Neural cell (in vitro differentiated cells): ENCODE measurements at regions not wholly inside any gene's neighbourhood (a gene's known extent, or its start where the extent isn't known, plus 50 kb on each side); places are given as distances from the start of the nearest gene placed in this dataset.

ENCODE experiments used
- H2AFZ ChIP-seq: fragments of 200-600, 300-800 bp; sonication (generic), shearing (Covaris generic); 2 replicates; pipeline ENCODE4 v1.6.0; 2014; ENCODE audit warnings: low read depth, mild to moderate bottlenecking, antibody characterized with exemption, low read length, moderate library complexity
- H3F3A ChIP-seq: fragments of 200-600 bp; shearing (Covaris generic); 2 replicates; pipeline ENCODE4 v1.6.1; 2016; ENCODE audit warnings: mild to moderate bottlenecking, moderate library complexity, mixed read lengths, antibody characterized with exemption, low read length; ENCODE audit not compliant: insufficient read depth, poor library complexity, severe bottlenecking
- H3K27ac ChIP-seq: fragments of 200-600, 300-800 bp; sonication (generic), shearing (Covaris generic); 2 replicates; pipeline ENCODE4 v1.5.1; 2014; ENCODE audit warnings: mild to moderate bottlenecking, low read length, moderate library complexity
- H3K27me3 ChIP-seq: fragments of 300-800, 200-600 bp; sonication (generic), shearing (Covaris generic); 2 replicates; pipeline ENCODE4 v1.6.0; 2014; ENCODE audit warnings: mild to moderate bottlenecking, low read depth, low read length, moderate library complexity; ENCODE audit not compliant: insufficient read depth
- H3K36me3 ChIP-seq: fragments of 300-800, 200-600 bp; sonication (generic), shearing (Covaris generic); 2 replicates; pipeline ENCODE4 v1.5.1; 2014; ENCODE audit warnings: mild to moderate bottlenecking, antibody characterized with exemption, low read length, moderate library complexity; ENCODE audit not compliant: insufficient read depth
- H3K4me2 ChIP-seq: fragments of 300-800, 200-600 bp; sonication (generic), shearing (Covaris generic); 2 replicates; pipeline ENCODE4 v1.6.0; 2014; ENCODE audit warnings: mild to moderate bottlenecking, low read length
- H3K4me3 ChIP-seq: fragments of 300-800, 200-600 bp; sonication (generic), shearing (Covaris generic); 2 replicates; pipeline ENCODE4 v1.5.1; 2014; ENCODE audit warnings: mild to moderate bottlenecking, low read length, moderate library complexity
- H3K79me2 ChIP-seq: fragments of 200-600 bp; shearing (Covaris generic); replicated peaks from 2 replicates; pipeline ENCODE4 v1.6.0; 2014; ENCODE audit warnings: mild to moderate bottlenecking, low read length, moderate library complexity; ENCODE audit not compliant: insufficient read depth
- H3K9ac ChIP-seq: fragments of 300-800, 200-600 bp; sonication (generic), shearing (Covaris generic); 2 replicates; pipeline ENCODE4 v1.6.1; 2016; ENCODE audit warnings: mild to moderate bottlenecking, low read length, mixed read lengths
- H3K9me2 ChIP-seq: fragments of 200-600 bp; shearing (Covaris generic); 2 replicates; pipeline ENCODE4 v1.6.1; 2016; ENCODE audit warnings: mild to moderate bottlenecking, low read length, mixed read lengths; ENCODE audit not compliant: insufficient read depth
- H3K9me3 ChIP-seq: fragments of 200-600, 300-800 bp; sonication (generic), shearing (Covaris generic); 2 replicates; pipeline ENCODE4 v1.6.1; 2016; ENCODE audit warnings: mild to moderate bottlenecking, mixed run types, low read length, moderate library complexity, mixed read lengths
- H4K20me1 ChIP-seq: fragments of 200-600 bp; shearing (Covaris generic); 2 replicates; pipeline ENCODE4 v1.6.1; 2016; ENCODE audit warnings: mild to moderate bottlenecking, mixed run types; ENCODE audit not compliant: insufficient read depth
- EP300 ChIP-seq: fragments of 450-650 bp; conservative IDR thresholded peaks from 2 replicates; pipeline ENCODE4 v1.6.1; 2014; ENCODE audit warnings: antibody characterized with exemption, mild to moderate bottlenecking, moderate library complexity; ENCODE audit not compliant: poor library complexity, severe bottlenecking
- EZH2 ChIP-seq: fragments of 200-600, 300-800 bp; shearing (Covaris generic), sonication (generic); IDR thresholded peaks from 2 replicates; pipeline ENCODE4 v1.6.1; 2014; ENCODE audit warnings: antibody characterized with exemption, low read length, borderline replicate concordance, mild to moderate bottlenecking; ENCODE audit not compliant: insufficient read depth, poor library complexity, severe bottlenecking
- MXI1 ChIP-seq: fragments of 450-650 bp; conservative IDR thresholded peaks from 2 replicates; pipeline ENCODE4 v1.6.1; 2014; ENCODE audit warnings: antibody characterized with exemption, mild to moderate bottlenecking; ENCODE audit not compliant: poor library complexity, severe bottlenecking
- POLR2AphosphoS5 ChIP-seq: IDR thresholded peaks from 2 replicates; pipeline ENCODE4 v1.6.1; 2012
- RAD21 ChIP-seq: fragments of 450-650 bp; conservative IDR thresholded peaks from 2 replicates; pipeline ENCODE4 v1.6.1; 2014; ENCODE audit warnings: antibody characterized with exemption, mild to moderate bottlenecking, moderate library complexity
- SMC3 ChIP-seq: fragments of 450-650 bp; conservative IDR thresholded peaks from 2 replicates; pipeline ENCODE4 v1.6.1; 2014; ENCODE audit warnings: antibody characterized with exemption, mild to moderate bottlenecking, moderate library complexity; ENCODE audit not compliant: poor library complexity
- TAF1 ChIP-seq: IDR thresholded peaks from 2 replicates; pipeline ENCODE4 v1.6.1; 2012; ENCODE audit warnings: low read depth
- TF ChIP-seq, protein P1 (sequence below): fragments of 450-650 bp; IDR thresholded peaks from 2 replicates; pipeline ENCODE4 v1.5.1; 2014; ENCODE audit warnings: antibody characterized with exemption, mild to moderate bottlenecking, moderate library complexity; ENCODE audit not compliant: poor library complexity, severe bottlenecking
- TF ChIP-seq, protein P2 (sequence below): IDR thresholded peaks from 2 replicates; pipeline ENCODE4 v1.6.1; 2012; ENCODE audit warnings: borderline replicate concordance

DNA sequence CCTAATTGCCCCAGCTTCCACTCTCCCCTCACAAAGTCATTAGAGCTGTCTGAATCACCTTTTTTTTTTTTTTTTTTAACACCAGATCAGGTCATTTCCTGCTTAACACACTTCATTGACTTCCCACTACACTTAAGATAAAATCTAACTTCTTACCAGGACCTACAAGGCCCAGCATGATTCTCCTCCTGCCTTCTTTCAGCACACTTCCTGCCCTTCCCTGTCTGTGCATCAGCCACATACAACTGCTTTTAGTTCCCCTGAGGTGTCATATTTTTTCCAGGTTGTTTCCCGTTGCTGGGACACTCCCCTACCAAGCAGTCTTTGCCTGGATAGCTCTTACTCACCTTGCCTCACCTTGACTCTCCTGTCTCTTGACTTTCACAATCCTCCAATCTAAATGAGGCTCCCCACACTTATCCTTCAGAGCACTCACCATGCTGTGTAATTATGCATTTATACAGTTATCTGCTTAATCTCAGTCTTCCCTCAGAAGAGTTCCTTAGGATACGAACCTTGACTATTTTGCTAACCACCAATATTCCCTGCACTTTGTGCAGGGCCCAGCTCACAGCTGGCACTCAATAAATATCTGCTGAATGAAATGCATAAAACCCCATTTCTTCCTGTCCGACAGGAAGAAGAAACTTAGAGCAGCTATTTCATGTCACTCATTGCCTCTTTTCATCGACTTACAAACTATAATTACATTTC, 96.6 kb upstream of the AKIP1 start:
- no peaks in the 10 kb centered on the region for H4K20me1 ChIP-seq
- H3K9me3 ChIP-seq, result no peaks in the 10 kb centered on the region
- no peaks in the 10 kb centered on the region for H3K79me2 ChIP-seq
- no peaks in the 10 kb centered on the region for H3F3A ChIP-seq
- no peak overlapping the region for H3K27ac ChIP-seq
- TF ChIP-seq, protein P1, sequence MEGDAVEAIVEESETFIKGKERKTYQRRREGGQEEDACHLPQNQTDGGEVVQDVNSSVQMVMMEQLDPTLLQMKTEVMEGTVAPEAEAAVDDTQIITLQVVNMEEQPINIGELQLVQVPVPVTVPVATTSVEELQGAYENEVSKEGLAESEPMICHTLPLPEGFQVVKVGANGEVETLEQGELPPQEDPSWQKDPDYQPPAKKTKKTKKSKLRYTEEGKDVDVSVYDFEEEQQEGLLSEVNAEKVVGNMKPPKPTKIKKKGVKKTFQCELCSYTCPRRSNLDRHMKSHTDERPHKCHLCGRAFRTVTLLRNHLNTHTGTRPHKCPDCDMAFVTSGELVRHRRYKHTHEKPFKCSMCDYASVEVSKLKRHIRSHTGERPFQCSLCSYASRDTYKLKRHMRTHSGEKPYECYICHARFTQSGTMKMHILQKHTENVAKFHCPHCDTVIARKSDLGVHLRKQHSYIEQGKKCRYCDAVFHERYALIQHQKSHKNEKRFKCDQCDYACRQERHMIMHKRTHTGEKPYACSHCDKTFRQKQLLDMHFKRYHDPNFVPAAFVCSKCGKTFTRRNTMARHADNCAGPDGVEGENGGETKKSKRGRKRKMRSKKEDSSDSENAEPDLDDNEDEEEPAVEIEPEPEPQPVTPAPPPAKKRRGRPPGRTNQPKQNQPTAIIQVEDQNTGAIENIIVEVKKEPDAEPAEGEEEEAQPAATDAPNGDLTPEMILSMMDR, result no peak
- TF ChIP-seq EP300 (no peak), TAF1 (no peak), EZH2 (no peak), MXI1 (no peak), SMC3 (no peak), RAD21 (no peak), POLR2AphosphoS5 (no peak)
- TF ChIP-seq, protein P2, sequence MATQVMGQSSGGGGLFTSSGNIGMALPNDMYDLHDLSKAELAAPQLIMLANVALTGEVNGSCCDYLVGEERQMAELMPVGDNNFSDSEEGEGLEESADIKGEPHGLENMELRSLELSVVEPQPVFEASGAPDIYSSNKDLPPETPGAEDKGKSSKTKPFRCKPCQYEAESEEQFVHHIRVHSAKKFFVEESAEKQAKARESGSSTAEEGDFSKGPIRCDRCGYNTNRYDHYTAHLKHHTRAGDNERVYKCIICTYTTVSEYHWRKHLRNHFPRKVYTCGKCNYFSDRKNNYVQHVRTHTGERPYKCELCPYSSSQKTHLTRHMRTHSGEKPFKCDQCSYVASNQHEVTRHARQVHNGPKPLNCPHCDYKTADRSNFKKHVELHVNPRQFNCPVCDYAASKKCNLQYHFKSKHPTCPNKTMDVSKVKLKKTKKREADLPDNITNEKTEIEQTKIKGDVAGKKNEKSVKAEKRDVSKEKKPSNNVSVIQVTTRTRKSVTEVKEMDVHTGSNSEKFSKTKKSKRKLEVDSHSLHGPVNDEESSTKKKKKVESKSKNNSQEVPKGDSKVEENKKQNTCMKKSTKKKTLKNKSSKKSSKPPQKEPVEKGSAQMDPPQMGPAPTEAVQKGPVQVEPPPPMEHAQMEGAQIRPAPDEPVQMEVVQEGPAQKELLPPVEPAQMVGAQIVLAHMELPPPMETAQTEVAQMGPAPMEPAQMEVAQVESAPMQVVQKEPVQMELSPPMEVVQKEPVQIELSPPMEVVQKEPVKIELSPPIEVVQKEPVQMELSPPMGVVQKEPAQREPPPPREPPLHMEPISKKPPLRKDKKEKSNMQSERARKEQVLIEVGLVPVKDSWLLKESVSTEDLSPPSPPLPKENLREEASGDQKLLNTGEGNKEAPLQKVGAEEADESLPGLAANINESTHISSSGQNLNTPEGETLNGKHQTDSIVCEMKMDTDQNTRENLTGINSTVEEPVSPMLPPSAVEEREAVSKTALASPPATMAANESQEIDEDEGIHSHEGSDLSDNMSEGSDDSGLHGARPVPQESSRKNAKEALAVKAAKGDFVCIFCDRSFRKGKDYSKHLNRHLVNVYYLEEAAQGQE, result no peak
- no peaks in the 10 kb centered on the region for H3K36me3 ChIP-seq
- H3K9ac ChIP-seq, result no peak overlapping the region
- no peak overlapping the region for H3K4me2 ChIP-seq
- H3K9me2 ChIP-seq, result no peaks in the 10 kb centered on the region
- no peaks in the 10 kb centered on the region for H3K27me3 ChIP-seq
- H3K4me3 ChIP-seq, result no peak overlapping the region
- H2AFZ ChIP-seq, result no peak overlapping the region

DNA sequence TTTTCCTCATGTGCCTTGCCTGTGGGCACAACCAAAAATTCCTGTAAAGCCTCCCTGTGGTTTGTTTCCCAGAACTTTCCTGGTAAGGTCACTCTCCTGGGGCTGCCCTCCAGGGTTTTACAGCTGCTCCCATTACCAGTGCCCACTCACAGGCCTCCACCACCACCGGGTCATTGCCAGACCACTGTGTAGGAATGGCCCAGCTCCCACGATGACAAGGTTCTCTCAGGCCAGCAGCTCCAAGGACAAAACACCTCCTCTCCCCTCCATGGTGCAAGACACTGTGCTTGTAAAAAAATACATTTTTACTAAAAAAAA, 96.1 kb upstream of the AKIP1 start:
- no peaks in the 10 kb centered on the region for H3K79me2 ChIP-seq
- H3F3A ChIP-seq, result no peaks in the 10 kb centered on the region
- H2AFZ ChIP-seq, result no peak overlapping the region
- H3K36me3 ChIP-seq, result no peaks in the 10 kb centered on the region
- TF ChIP-seq MXI1, result no peak
- TF ChIP-seq, protein P1, result no peak
- no peak for TF ChIP-seq EZH2
- TF ChIP-seq, protein P2, result no peak
- TF ChIP-seq POLR2AphosphoS5, result no peak
- TF ChIP-seq TAF1, result no peak
- TF ChIP-seq RAD21, result no peak
- no peak for TF ChIP-seq EP300
- no peak for TF ChIP-seq SMC3
- no peaks in the 10 kb centered on the region for H3K9me3 ChIP-seq
- H3K27ac ChIP-seq, result no peak overlapping the region
- no peak overlapping the region for H3K4me2 ChIP-seq
- no peaks in the 10 kb centered on the region for H3K27me3 ChIP-seq
- H3K9ac ChIP-seq, result no peak overlapping the region
- H3K4me3 ChIP-seq, result no peak overlapping the region
- no peaks in the 10 kb centered on the region for H4K20me1 ChIP-seq
- H3K9me2 ChIP-seq, result no peaks in the 10 kb centered on the region
